Mammary epithelial cell (primary cell): ENCODE measurements at regions not wholly inside any gene's neighbourhood (a gene's known extent, or its start where the extent isn't known, plus 50 kb on each side); places are given as distances from the start of the nearest gene placed in this dataset.

Experiments used
- CTCF ChIP-seq, 2 donors: IDR thresholded peaks in 1 of 2; conservative IDR thresholded peaks in 1 of 2; 2 replicates each; pipeline ENCODE4 v1.5.1; 2011 to 2012; ENCODE audit warnings: inconsistent platforms in 2 of 2, low read length in 2 of 2, mild to moderate bottlenecking in 2 of 2, control low read depth in 1 of 2, low read depth in 1 of 2; ENCODE audit not compliant: insufficient read depth in 1 of 2; ENCODE audit errors: extremely low read depth in 1 of 2
- EZH2 ChIP-seq: IDR thresholded peaks from 2 replicates; pipeline ENCODE4 v1.6.1; 2012; ENCODE audit warnings: low read length, inconsistent platforms, borderline replicate concordance

- TF ChIP-seq CTCF (conservative IDR thresholded peaks at IDR 0.05 in 1 of 2, IDR thresholded peaks at IDR 0.05 in 1 of 2; ENCODE audit: extremely low read depth in 1 of 2, insufficient read depth in 1 of 2, low read depth in 1 of 2, low read length in 2 of 2), result no peak
- TF ChIP-seq EZH2, result no peak
Observed at GRCh38 chr6:74602206-74602605, 603.6 kb downstream of the COL12A1 start.
